IMR-90 (cell line): ENCODE measurements at regions not wholly inside any gene's neighbourhood (a gene's known extent, or its start where the extent isn't known, plus 50 kb on each side); places are given as distances from the start of the nearest gene placed in this dataset.

Experiments used
- ATAC-seq: fragments of 200-7000 bp; cut with Tn5 transposase; 2 replicates; pipeline ENCODE4 v1.9.1; 2020; ENCODE audit warnings: low read depth, mild to moderate bottlenecking, moderate library complexity
- BruUV-seq: library from RNA; stranded (reverse); fragments of 400-500 nt; replicated peaks from 2 replicates; lab custom pipeline; 2021; lab: Mats Ljungman, UMichigan
- CTCF ChIA-PET: fragments of 300-600 bp; formaldehyde crosslinking; extraction: SDS; loops from one replicate; lab custom pipeline; 2021; ENCODE audit warnings: antibody characterized with exemption; lab: Yijun Ruan, JAX
- POLR2A ChIA-PET: fragments of 300-600 bp; sonication (Branson Sonifier 250); formaldehyde crosslinking; loops from one replicate; lab custom pipeline; 2022; ENCODE audit warnings: antibody characterized with exemption; ENCODE audit not compliant: unreplicated experiment; lab: Charles Lee
- DNase-seq: peaks from one replicate; pipeline ENCODE4 v3.0.0; 2013
- H2AFZ ChIP-seq: replicated peaks from 2 replicates; pipeline ENCODE3; 2013; ENCODE audit warnings: low read length, mild to moderate bottlenecking; ENCODE audit not compliant: poor library complexity
- H2AK5ac ChIP-seq: 2 replicates; pipeline ENCODE4 v1.6.1; 2013; ENCODE audit warnings: low read depth, low read length, inconsistent platforms
- H2AK9ac ChIP-seq: replicated peaks from 2 replicates; pipeline ENCODE3; 2013; ENCODE audit warnings: mild to moderate bottlenecking, low read depth, low read length, moderate library complexity; ENCODE audit not compliant: poor library complexity
- H2BK120ac ChIP-seq: 2 replicates; pipeline ENCODE4 v1.6.1; 2013; ENCODE audit warnings: low read depth, low read length, inconsistent platforms
- H2BK15ac ChIP-seq: 3 replicates; pipeline ENCODE4 v1.6.1; 2013; ENCODE audit warnings: low read depth, low read length, inconsistent platforms
- H2BK20ac ChIP-seq: 2 replicates; pipeline ENCODE4 v1.6.1; 2013; ENCODE audit warnings: low read depth, mild to moderate bottlenecking, inconsistent platforms, low read length, moderate library complexity
- H2BK5ac ChIP-seq: 2 replicates; pipeline ENCODE4 v1.6.1; 2013; ENCODE audit warnings: mild to moderate bottlenecking, low read depth, low read length, inconsistent platforms; ENCODE audit not compliant: poor library complexity, severe bottlenecking
- H3K14ac ChIP-seq: replicated peaks from 2 replicates; pipeline ENCODE4 v1.6.1; 2013; ENCODE audit warnings: low read depth, low read length, inconsistent platforms
- H3K18ac ChIP-seq: 2 replicates; pipeline ENCODE4 v1.6.1; 2013; ENCODE audit warnings: low read depth, low read length, control low read depth
- H3K23ac ChIP-seq: 2 replicates; pipeline ENCODE4 v1.6.1; 2013; ENCODE audit warnings: low read depth, low read length, inconsistent platforms
- H3K27ac ChIP-seq: 2 replicates; pipeline ENCODE4 v1.5.1; 2013; ENCODE audit warnings: mild to moderate bottlenecking, control low read depth, low read length; ENCODE audit not compliant: insufficient read depth
- H3K27me3 ChIP-seq: 2 replicates; pipeline ENCODE4 v1.6.1; 2013; ENCODE audit warnings: low read length; ENCODE audit not compliant: control insufficient read depth, insufficient read depth
- H3K36me3 ChIP-seq: 2 replicates; pipeline ENCODE4 v1.6.1; 2013; ENCODE audit warnings: low read length, mixed read lengths; ENCODE audit not compliant: control insufficient read depth, insufficient read depth
- H3K4ac ChIP-seq: 2 replicates; pipeline ENCODE4 v1.6.1; 2013; ENCODE audit warnings: low read depth, low read length, inconsistent platforms
- H3K4me1 ChIP-seq: 2 replicates; pipeline ENCODE4 v1.6.1; 2013; ENCODE audit warnings: low read length, mixed read lengths; ENCODE audit not compliant: control insufficient read depth, insufficient read depth
- H3K4me2 ChIP-seq: 2 replicates; pipeline ENCODE4 v1.6.1; 2013; ENCODE audit warnings: low read depth, mild to moderate bottlenecking, control low read depth, low read length, moderate library complexity
- H3K4me3 ChIP-seq: 2 replicates; pipeline ENCODE4 v1.5.1; 2013; ENCODE audit warnings: low read depth, mild to moderate bottlenecking, control low read depth, low read length, moderate library complexity; ENCODE audit not compliant: insufficient read depth
- H3K56ac ChIP-seq: 2 replicates; pipeline ENCODE4 v1.6.1; 2013; ENCODE audit warnings: low read length, inconsistent platforms; ENCODE audit not compliant: insufficient read depth; ENCODE audit errors: extremely low read depth
- H3K79me1 ChIP-seq, 2 experiments: 2 replicates each; pipeline ENCODE4 v1.6.1; 2013; ENCODE audit warnings: low read length in 2 of 2, inconsistent platforms in 1 of 2, low read depth in 1 of 2
- H3K9ac ChIP-seq: 2 replicates; pipeline ENCODE4 v1.6.1; 2013; ENCODE audit warnings: low read depth, low read length, control low read depth
- H3K9me1 ChIP-seq: 2 replicates; pipeline ENCODE4 v1.6.1; 2013; ENCODE audit warnings: low read length, inconsistent platforms; ENCODE audit not compliant: insufficient read depth
- H3K9me3 ChIP-seq: 2 replicates; pipeline ENCODE4 v1.6.1; 2013; ENCODE audit warnings: low read length; ENCODE audit not compliant: control insufficient read depth, insufficient read depth
- H4K20me1 ChIP-seq: 2 replicates; pipeline ENCODE4 v1.6.1; 2013; ENCODE audit warnings: low read length, inconsistent platforms; ENCODE audit not compliant: insufficient read depth
- H4K5ac ChIP-seq: 2 replicates; pipeline ENCODE4 v1.6.1; 2013; ENCODE audit warnings: mild to moderate bottlenecking, low read depth, low read length, control low read depth
- H4K8ac ChIP-seq, 2 experiments: 2 replicates each; pipeline ENCODE4 v1.6.1; 2013; ENCODE audit warnings: low read depth in 2 of 2, low read length in 2 of 2, control low read depth in 1 of 2, inconsistent platforms in 1 of 2
- H4K91ac ChIP-seq: 2 replicates; pipeline ENCODE4 v1.6.1; 2013; ENCODE audit warnings: low read depth, low read length, inconsistent platforms; ENCODE audit not compliant: insufficient read depth
- BHLHE40 ChIP-seq: fragments of 150-350 bp; IDR thresholded peaks from 2 replicates; pipeline ENCODE4 v1.6.1; 2016; ENCODE audit warnings: mild to moderate bottlenecking, low read depth, low read length
- MXI1 ChIP-seq: IDR thresholded peaks from 2 replicates; pipeline ENCODE4 v1.6.1; 2012; ENCODE audit warnings: low read depth, mild to moderate bottlenecking, low read length, moderate library complexity, borderline replicate concordance
- NFE2L2 ChIP-seq: fragments of 150-350 bp; IDR thresholded peaks from 2 replicates; pipeline ENCODE4 v1.6.1; 2016; ENCODE audit warnings: low read depth, mild to moderate bottlenecking, low read length
- RCOR1 ChIP-seq: IDR thresholded peaks from 2 replicates; pipeline ENCODE4 v1.6.1; 2012; ENCODE audit warnings: mild to moderate bottlenecking, low read length, improper control_type of control experiment; ENCODE audit not compliant: insufficient replicate concordance
- RFX5 ChIP-seq: IDR thresholded peaks from 2 replicates; pipeline ENCODE4 v1.8.0; 2012; ENCODE audit warnings: low read depth, mild to moderate bottlenecking, low read length, moderate library complexity
- WGBS, 2 experiments: methylation state at CpG; one replicate each; pipeline versions ENCODE4 v1.1.5 to v1.1.7; 2013; ENCODE audit warnings: missing lambda C conversion rate in 2 of 2; ENCODE audit not compliant: insufficient read length in 1 of 2; ENCODE audit errors: extremely low coverage in 2 of 2; 5-methylcytosine and 5-hydroxymethylcytosine counted together
- dilution Hi-C: fragments of 300-500 bp; cut with HindIII; formaldehyde crosslinking; loops from one replicate; pipeline ENCODE4 v1.14.3; 2018; ENCODE audit warnings: low sequenced_read_pairs; ENCODE audit not compliant: unreplicated experiment
- in situ Hi-C: fragments of 300-500 bp; cut with MboI; formaldehyde crosslinking; loops from 3 replicates; pipeline ENCODE4 v1.14.3; 2019; ENCODE audit warnings: low sequenced_read_pairs, inconsistent platforms, mixed read lengths
- intact Hi-C: fragments of 100-400 bp; cut with micrococcal nuclease; formaldehyde crosslinking; loops from 2 replicates; pipeline ENCODE4 v1.10.0; 2022

DNA sequence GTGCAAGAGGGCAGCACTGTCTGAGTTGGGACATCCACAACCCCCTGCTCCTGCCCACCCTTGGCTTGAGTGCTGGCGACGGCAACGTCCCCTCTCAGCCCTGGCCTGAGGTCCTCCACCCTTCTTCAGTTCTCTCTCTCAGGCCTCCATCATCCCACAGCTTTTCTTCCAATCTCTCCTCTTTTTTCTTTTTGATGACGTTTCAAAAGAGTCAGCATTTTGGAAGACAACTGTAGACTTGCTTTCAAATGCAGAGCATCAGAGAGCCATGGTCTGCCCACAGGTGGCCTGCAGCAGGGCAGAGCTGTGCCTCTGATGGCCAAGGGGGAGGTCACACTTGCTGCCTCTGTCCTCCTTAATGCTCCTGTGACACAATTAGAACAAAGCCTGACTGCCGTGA is 775.4 kb downstream of the KCNJ18 start:
- Histone ChIP-seq H3K23ac (no peak overlapping the region), H3K14ac (no peak overlapping the region), H2AK9ac (no peak overlapping the region), H4K5ac (no peak overlapping the region), H2BK15ac (no peak overlapping the region), H3K36me3 (no peaks in the 10 kb centered on the region), H2BK5ac (no peak overlapping the region), H2AFZ (no peak overlapping the region), H3K56ac (no peak overlapping the region), H4K91ac (no peak overlapping the region), H4K8ac (no peak overlapping the region), H3K27ac (no peak overlapping the region), H3K4me3 (no peak overlapping the region), H2AK5ac (no peak overlapping the region), H3K4me2 (no peak overlapping the region), H3K9me3 (peaks cover 26% of the 10 kb centered on the region), H3K27me3 (no peaks in the 10 kb centered on the region), H3K18ac (no peak overlapping the region), H4K20me1 (no peaks in the 10 kb centered on the region), H3K9ac (no peak overlapping the region), H2BK120ac (no peak overlapping the region), H3K79me1 (no peaks in the 10 kb centered on the region), H2BK20ac (no peak overlapping the region), H3K4me1 (no peaks in the 10 kb centered on the region), H3K4ac (no peak overlapping the region), H3K9me1 (no peaks in the 10 kb centered on the region)
- ATAC-seq, result no peak
- no peak for DNase-seq
- ChIA-PET POLR2A (no interaction called here), CTCF (no interaction called here)
- dilution Hi-C loops (no loop called here), intact Hi-C loops (no loop called here), in situ Hi-C loops (no loop called here)
- 17% methylated on average over 1 of the region's 5 CpGs; no CpG with 5 or more reads in 1 of the 2 experiments for WGBS, 2 experiments
- BruUV-seq, result no TSS peak
- no peak for TF ChIP-seq RCOR1
- TF ChIP-seq BHLHE40, result no peak
- no peak for TF ChIP-seq RFX5
- no peak for TF ChIP-seq NFE2L2
- no peak for TF ChIP-seq MXI1
